OCI-LY3 (cell line): ENCODE measurements at regions not wholly inside any gene's neighbourhood (a gene's known extent, or its start where the extent isn't known, plus 50 kb on each side); places are given as distances from the start of the nearest gene placed in this dataset.

Source experiments
- EZH2phosphoT487 ChIP-seq: fragments of 200-600 bp; shearing (Covaris generic); IDR thresholded peaks from 2 replicates; pipeline ENCODE4 v1.6.1; 2018; ENCODE audit warnings: antibody characterized with exemption, mixed run types, low read depth
- TF ChIP-seq, protein P1 (sequence below): fragments of 200-600, 300-600 bp; sonication (generic); IDR thresholded peaks from 2 replicates; pipeline ENCODE4 v1.5.1; 2014; ENCODE audit warnings: antibody characterized with exemption, low read length, low read depth

DNA sequence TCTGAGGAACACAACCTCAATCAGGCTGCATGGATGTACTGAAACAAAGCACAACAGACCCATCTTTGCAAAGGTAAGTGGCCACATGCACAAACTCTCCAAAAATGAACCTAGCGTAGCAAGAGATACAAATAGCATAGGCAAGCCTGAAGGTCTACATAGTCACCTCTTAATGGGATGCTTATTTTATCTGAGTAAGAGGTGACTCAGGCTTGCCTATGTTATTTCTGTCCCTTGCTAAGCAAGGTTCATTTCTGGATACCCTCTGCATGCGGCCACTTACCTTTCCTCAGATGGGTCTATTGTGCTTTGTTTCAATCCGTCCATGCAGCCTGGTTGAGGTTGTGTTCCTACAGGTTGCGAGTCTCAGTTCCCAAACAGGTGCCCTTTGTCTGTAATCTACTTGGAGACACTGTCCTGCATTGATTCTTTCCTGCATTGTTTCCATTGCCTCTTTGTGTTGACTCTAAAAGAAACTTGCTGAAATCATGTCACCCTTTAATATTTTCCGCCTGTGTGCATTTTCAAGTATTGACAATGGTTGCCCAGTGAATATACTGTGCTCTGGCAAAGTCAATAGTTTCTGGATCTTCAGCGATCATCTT is 291.8 kb upstream of the LYZL1 start:
- TF ChIP-seq, protein P1, sequence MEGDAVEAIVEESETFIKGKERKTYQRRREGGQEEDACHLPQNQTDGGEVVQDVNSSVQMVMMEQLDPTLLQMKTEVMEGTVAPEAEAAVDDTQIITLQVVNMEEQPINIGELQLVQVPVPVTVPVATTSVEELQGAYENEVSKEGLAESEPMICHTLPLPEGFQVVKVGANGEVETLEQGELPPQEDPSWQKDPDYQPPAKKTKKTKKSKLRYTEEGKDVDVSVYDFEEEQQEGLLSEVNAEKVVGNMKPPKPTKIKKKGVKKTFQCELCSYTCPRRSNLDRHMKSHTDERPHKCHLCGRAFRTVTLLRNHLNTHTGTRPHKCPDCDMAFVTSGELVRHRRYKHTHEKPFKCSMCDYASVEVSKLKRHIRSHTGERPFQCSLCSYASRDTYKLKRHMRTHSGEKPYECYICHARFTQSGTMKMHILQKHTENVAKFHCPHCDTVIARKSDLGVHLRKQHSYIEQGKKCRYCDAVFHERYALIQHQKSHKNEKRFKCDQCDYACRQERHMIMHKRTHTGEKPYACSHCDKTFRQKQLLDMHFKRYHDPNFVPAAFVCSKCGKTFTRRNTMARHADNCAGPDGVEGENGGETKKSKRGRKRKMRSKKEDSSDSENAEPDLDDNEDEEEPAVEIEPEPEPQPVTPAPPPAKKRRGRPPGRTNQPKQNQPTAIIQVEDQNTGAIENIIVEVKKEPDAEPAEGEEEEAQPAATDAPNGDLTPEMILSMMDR, result no peak
- no peak for TF ChIP-seq EZH2phosphoT487
